A549 (cell line): ENCODE measurements at regions not wholly inside any gene's neighbourhood (a gene's known extent, or its start where the extent isn't known, plus 50 kb on each side); places are given as distances from the start of the nearest gene placed in this dataset.

Source experiments
- ATAC-seq, 2 experiments: fragments of 200-7000 bp in 1 of 2; fragments of >200 bp in 1 of 2; cut with Nextera tagmentation in 1 of 2; cut with Tn5 transposase in 1 of 2; 3 replicates each; pipeline versions ENCODE4 v1.8.0 to v1.9.1; 2018 to 2020; ENCODE audit warnings: mild to moderate bottlenecking in 1 of 2, moderate library complexity in 1 of 2
- CTCF ChIA-PET: fragments of 300-600 bp; sonication (Branson Sonifier 250); formaldehyde crosslinking; extraction: SDS; loops from one replicate; lab custom pipeline; 2021; ENCODE audit warnings: antibody characterized with exemption, inconsistent platforms; lab: Yijun Ruan, JAX
- POLR2A ChIA-PET: fragments of 350-600 bp; formaldehyde crosslinking; extraction: SDS; loops from one replicate; lab custom pipeline; 2021; ENCODE audit warnings: antibody characterized with exemption, inconsistent platforms; lab: Yijun Ruan, JAX
- DNase-seq, 2 experiments: peaks; one replicate each; pipeline versions ENCODE4 v3.0.0 to v3.0.0-alpha.2; 2011 to 2016; ENCODE audit warnings: low read depth in 1 of 2, low spot score in 1 of 2
- FAIRE-seq: peaks from 2 replicates; lab custom pipeline; 2011; peaks lifted over from hg19 to GRCh38; lab: Jason Lieb, UNC
- H3K27ac ChIP-seq, 2 experiments: fragments of >200 bp; sonication (Bioruptor Twin); formaldehyde crosslinking; 3 replicates each; pipeline ENCODE4 v1.5.1; 2016 to 2017
- H3K4me1 ChIP-seq: fragments of >200 bp; sonication (Bioruptor Twin); formaldehyde crosslinking; 3 replicates; pipeline ENCODE4 v1.6.1; 2016
- H3K4me2 ChIP-seq: fragments of >200 bp; sonication (Bioruptor Twin); formaldehyde crosslinking; 3 replicates; pipeline ENCODE4 v1.6.1; 2016
- H3K4me3 ChIP-seq: fragments of >200 bp; sonication (Bioruptor Twin); formaldehyde crosslinking; 3 replicates; pipeline ENCODE4 v1.5.1; 2016
- H3K9me3 ChIP-seq: fragments of >200 bp; sonication (Bioruptor Twin); formaldehyde crosslinking; 3 replicates; pipeline ENCODE4 v1.6.1; 2016
- CBX2 ChIP-seq: fragments of 200-600 bp; sonication (generic); IDR thresholded peaks from 2 replicates; pipeline ENCODE4 v1.6.1; 2016; ENCODE audit warnings: low read depth, mild to moderate bottlenecking, borderline replicate concordance
- CEBPB ChIP-seq, 2 experiments: fragments of >200 bp in 1 of 2; sonication (Bioruptor Twin) in 1 of 2; formaldehyde crosslinking in 1 of 2; IDR thresholded peaks; 2 replicates each; pipeline ENCODE4 v1.6.1; 2012 to 2016
- CHD2 ChIP-seq: fragments of 150-350 bp; IDR thresholded peaks from 2 replicates; pipeline ENCODE4 v1.6.1; 2014; ENCODE audit warnings: low read length; ENCODE audit not compliant: partially characterized antibody
- CHD4 ChIP-seq: fragments of 200-600 bp; sonication (generic); IDR thresholded peaks from 2 replicates; pipeline ENCODE4 v1.6.1; 2016; ENCODE audit warnings: antibody characterized with exemption, mild to moderate bottlenecking, borderline replicate concordance
- EHMT2 ChIP-seq: fragments of 200-600 bp; sonication (generic); IDR thresholded peaks from 2 replicates; pipeline ENCODE4 v1.6.1; 2016; ENCODE audit warnings: antibody characterized with exemption, low read depth, mild to moderate bottlenecking, moderate library complexity
- FOXS1 ChIP-seq: fragments of 250-450 bp; sonication (Bioruptor Pico); IDR thresholded peaks from 2 replicates; pipeline ENCODE4 v1.5.0; 2020; ENCODE audit warnings: mild to moderate bottlenecking, moderate library complexity
- GATA3 ChIP-seq: IDR thresholded peaks from 2 replicates; pipeline ENCODE4 v1.6.1; 2012; ENCODE audit warnings: borderline replicate concordance
- HDAC2 ChIP-seq: fragments of 200-600 bp; sonication (generic); IDR thresholded peaks from 2 replicates; pipeline ENCODE4 v1.6.1; 2016
- HOXA7 ChIP-seq: fragments of 250-450 bp; sonication (Bioruptor Pico); IDR thresholded peaks from 2 replicates; pipeline ENCODE4 v1.5.0; 2020; ENCODE audit warnings: mild to moderate bottlenecking, moderate library complexity
- HOXB5 ChIP-seq: fragments of 250-450 bp; sonication (Bioruptor Pico); IDR thresholded peaks from 2 replicates; pipeline ENCODE4 v1.5.0; 2020; ENCODE audit warnings: mild to moderate bottlenecking, moderate library complexity
- JUN ChIP-seq, 2 experiments: fragments of >200 bp; sonication (Bioruptor Twin); formaldehyde crosslinking; IDR thresholded peaks; 2 replicates in 1 of 2; 3 replicates in 1 of 2; pipeline ENCODE4 v1.6.1; 2016 to 2017
- KDM5A ChIP-seq: fragments of 200-600 bp; sonication (generic); IDR thresholded peaks from 2 replicates; pipeline ENCODE4 v1.6.1; 2016; ENCODE audit warnings: antibody characterized with exemption, mild to moderate bottlenecking
- MYC ChIP-seq: IDR thresholded peaks from 2 replicates; pipeline ENCODE4 v1.6.1; 2012; ENCODE audit warnings: mild to moderate bottlenecking, inconsistent platforms, low read length, improper control_type of control experiment, borderline replicate concordance
- NR3C1 ChIP-seq: fragments of >200 bp; sonication (Bioruptor Twin); formaldehyde crosslinking; IDR thresholded peaks from 3 replicates; pipeline ENCODE4 v1.6.1; 2017
- POLR2A ChIP-seq: IDR thresholded peaks from 2 replicates; pipeline ENCODE4 v1.6.1; 2012; ENCODE audit warnings: mild to moderate bottlenecking, low read length
- POLR2AphosphoS2 ChIP-seq: conservative IDR thresholded peaks from 2 replicates; pipeline ENCODE4 v1.6.1; 2012; ENCODE audit warnings: low read length, improper control_type of control experiment, inconsistent platforms
- RFX5 ChIP-seq: fragments of 450-650 bp; IDR thresholded peaks from 2 replicates; pipeline ENCODE4 v1.7.1; 2014; ENCODE audit warnings: antibody characterized with exemption, mild to moderate bottlenecking, moderate library complexity
- RNF2 ChIP-seq: fragments of 200-600 bp; sonication (generic); IDR thresholded peaks from 2 replicates; pipeline ENCODE4 v1.6.1; 2016; ENCODE audit warnings: low read depth, mild to moderate bottlenecking, antibody characterized with exemption, moderate library complexity, borderline replicate concordance
- SMC3 ChIP-seq: fragments of >200 bp; sonication (Bioruptor Twin); formaldehyde crosslinking; IDR thresholded peaks from 3 replicates; pipeline ENCODE4 v1.6.1; 2018; ENCODE audit warnings: inconsistent platforms
- SREBF2 ChIP-seq: fragments of 450-650 bp; IDR thresholded peaks from 2 replicates; pipeline ENCODE4 v1.6.1; 2014; ENCODE audit warnings: mild to moderate bottlenecking, moderate library complexity
- WGBS: methylation state at CpG from one replicate; pipeline ENCODE4 v1.1.6; 2017; ENCODE audit errors: missing lambda C conversion rate; 5-methylcytosine and 5-hydroxymethylcytosine counted together
- TF ChIP-seq, protein P1 (sequence below): IDR thresholded peaks from 2 replicates; pipeline ENCODE4 v1.6.1; 2012; ENCODE audit warnings: low read depth, borderline replicate concordance
- TF ChIP-seq, protein P2 (sequence below): IDR thresholded peaks from 2 replicates; pipeline ENCODE4 v1.6.1; 2012
- TF ChIP-seq, protein P3 (sequence below): fragments of >200 bp; sonication (Bioruptor Twin); formaldehyde crosslinking; IDR thresholded peaks from 3 replicates; pipeline ENCODE4 v1.6.1; 2016
- TF ChIP-seq, protein P4 (sequence below): IDR thresholded peaks from 2 replicates; pipeline ENCODE4 v1.6.1; 2012
- TF ChIP-seq, protein P5 (sequence below): fragments of 200-600 bp; sonication (generic); IDR thresholded peaks from 2 replicates; pipeline ENCODE4 v1.6.1; 2016; ENCODE audit warnings: antibody characterized with exemption, mild to moderate bottlenecking, moderate library complexity
- TF ChIP-seq, protein P6 (sequence below): fragments of >200 bp; sonication (Bioruptor Twin); formaldehyde crosslinking; IDR thresholded peaks from 2 replicates; pipeline ENCODE4 v1.6.1; 2016

DNA sequence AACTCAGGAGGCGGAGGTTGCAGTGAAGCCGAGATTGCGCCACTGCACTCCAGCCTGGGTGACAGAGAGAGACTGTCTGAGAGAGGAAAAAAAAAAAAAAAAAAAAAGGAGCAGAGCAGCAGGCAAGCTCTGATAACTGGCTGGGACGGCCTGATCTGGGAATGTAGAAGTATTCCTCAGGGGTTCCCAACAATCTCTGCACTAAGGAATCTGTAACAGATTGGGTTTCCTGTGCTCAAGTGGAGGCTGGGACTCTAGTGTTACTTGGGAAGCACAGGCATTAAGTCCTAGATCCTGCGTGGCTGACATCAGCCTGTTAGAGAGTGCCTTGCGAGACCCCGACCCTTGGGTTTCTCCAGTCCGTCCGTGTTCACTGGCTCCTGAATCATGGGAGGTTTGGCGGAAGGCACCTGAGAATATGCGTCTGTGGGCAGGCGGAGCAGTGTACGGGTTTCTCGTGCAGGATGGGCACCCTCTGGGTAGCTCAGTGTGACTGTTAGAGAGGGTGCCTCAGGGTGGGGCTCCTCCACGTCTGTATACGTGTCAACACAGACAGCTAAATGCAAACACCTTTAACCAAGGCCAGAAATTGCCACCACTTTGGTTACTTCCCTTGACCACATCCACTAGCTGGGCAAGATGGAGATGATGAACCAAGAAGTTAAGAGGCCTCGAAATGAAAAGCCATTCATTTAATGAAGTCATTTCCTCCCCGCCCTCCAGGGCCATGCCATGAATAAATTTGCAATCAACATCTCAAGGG, 174.9 kb upstream of the RPL38 start:
- WGBS: 58% methylated on average over 18 of the region's 18 CpGs

DNA sequence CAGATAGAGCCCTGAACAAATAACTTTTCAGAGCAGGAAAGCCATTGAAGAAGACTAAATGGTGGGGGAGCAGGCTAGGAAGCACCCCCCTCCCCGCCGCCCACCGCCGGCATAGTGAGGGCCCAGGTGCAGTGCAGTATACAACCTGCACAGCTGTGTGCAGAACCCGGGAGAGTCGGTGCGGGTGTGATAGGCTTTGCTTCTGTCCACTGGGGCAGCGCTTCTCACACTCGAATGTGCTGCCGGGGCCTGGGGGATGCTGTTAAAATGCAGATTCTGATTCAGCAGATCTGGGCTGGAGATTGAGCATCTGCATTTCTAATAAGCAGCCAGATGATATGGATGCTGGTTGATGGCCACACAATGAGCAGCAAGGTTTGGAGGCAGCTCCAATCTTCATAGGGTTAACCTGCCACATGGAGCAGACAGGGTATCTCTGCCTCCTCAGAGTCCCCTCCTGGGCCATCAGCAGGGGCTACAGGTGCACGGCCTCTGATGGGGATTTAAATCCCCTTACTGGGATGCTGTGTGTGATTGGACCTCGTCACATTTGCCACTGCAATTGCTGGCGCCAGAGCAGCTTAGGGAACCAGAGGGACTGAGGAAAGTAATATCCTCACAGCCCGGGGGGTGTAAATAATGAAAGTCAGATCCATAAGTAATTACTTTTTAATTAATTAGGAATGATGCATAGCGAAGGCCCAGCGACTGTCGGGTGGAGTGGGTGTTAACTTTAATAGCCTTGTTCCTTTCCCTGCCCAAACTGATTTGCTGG, 172.0 kb upstream of the RPL38 start:
- ATAC-seq (no peak; a peak in 1 of 6 replicates), DNase-seq (no peak)
- no peaks in the 10 kb centered on the region for H3K4me1 ChIP-seq
- TF ChIP-seq CEBPB (IDR thresholded peaks at IDR 0.05) (no peak), SREBF2 (no peak), RNF2 (no peak), RFX5 (no peak), FOXS1 (CRISPR knock-in tag) (no peak), NR3C1 (no peak), EHMT2 (no peak), CHD4 (no peak), MYC (no peak)
- TF ChIP-seq, protein P1, sequence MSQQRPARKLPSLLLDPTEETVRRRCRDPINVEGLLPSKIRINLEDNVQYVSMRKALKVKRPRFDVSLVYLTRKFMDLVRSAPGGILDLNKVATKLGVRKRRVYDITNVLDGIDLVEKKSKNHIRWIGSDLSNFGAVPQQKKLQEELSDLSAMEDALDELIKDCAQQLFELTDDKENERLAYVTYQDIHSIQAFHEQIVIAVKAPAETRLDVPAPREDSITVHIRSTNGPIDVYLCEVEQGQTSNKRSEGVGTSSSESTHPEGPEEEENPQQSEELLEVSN: no peak
- TF ChIP-seq, protein P2, sequence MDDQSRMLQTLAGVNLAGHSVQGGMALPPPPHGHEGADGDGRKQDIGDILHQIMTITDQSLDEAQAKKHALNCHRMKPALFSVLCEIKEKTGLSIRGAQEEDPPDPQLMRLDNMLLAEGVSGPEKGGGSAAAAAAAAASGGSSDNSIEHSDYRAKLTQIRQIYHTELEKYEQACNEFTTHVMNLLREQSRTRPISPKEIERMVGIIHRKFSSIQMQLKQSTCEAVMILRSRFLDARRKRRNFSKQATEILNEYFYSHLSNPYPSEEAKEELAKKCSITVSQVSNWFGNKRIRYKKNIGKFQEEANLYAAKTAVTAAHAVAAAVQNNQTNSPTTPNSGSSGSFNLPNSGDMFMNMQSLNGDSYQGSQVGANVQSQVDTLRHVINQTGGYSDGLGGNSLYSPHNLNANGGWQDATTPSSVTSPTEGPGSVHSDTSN: no peak
- TF ChIP-seq, protein P3, sequence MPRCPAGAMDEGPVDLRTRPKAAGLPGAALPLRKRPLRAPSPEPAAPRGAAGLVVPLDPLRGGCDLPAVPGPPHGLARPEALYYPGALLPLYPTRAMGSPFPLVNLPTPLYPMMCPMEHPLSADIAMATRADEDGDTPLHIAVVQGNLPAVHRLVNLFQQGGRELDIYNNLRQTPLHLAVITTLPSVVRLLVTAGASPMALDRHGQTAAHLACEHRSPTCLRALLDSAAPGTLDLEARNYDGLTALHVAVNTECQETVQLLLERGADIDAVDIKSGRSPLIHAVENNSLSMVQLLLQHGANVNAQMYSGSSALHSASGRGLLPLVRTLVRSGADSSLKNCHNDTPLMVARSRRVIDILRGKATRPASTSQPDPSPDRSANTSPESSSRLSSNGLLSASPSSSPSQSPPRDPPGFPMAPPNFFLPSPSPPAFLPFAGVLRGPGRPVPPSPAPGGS: no peak
- TF ChIP-seq, protein P4, sequence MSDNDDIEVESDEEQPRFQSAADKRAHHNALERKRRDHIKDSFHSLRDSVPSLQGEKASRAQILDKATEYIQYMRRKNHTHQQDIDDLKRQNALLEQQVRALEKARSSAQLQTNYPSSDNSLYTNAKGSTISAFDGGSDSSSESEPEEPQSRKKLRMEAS: no peak
- TF ChIP-seq, all 56 proteins: peak for 0
- ChIA-PET CTCF (interaction anchor here (1.7 to 2.1 kb wide), 3 partner anchors 23 to 168 kb away, joined by 3 to 6 read pairs (median 5); no protein-coding TSS in a partner anchor), POLR2A (no interaction called here)
- WGBS: 41% methylated on average over 17 of the region's 17 CpGs
- H3K4me2 ChIP-seq: no peak overlapping the region
- FAIRE-seq: no peak
- H3K9me3 ChIP-seq: no peaks in the 10 kb centered on the region
- no peak overlapping the region for H3K27ac ChIP-seq
- H3K4me3 ChIP-seq: no peak overlapping the region

More for the DNA sequence above, 174.9 kb upstream of the RPL38 start:
- Histone ChIP-seq H3K4me1 (0 out of 3 replicates have a peak, but pooled peaks cover 4% of the 10 kb centered on the region), H3K4me2 (no peak overlapping the region), H3K27ac (no peak overlapping the region)
- POLR2A ChIA-PET: no interaction called here
- DNase-seq: no peak
- CTCF ChIA-PET: interaction anchor here (0.6 to 0.9 kb wide), 2 partner anchors 8 to 141 kb away, joined by 3 read pairs; no protein-coding TSS in a partner anchor
- TF ChIP-seq, protein P3: no peak
- TF ChIP-seq CBX2 (no peak), CHD2 (no peak), HDAC2 (no peak), RNF2 (no peak), SMC3 (no peak), JUN (IDR thresholded peaks at IDR 0.05) (no peak), POLR2A (no peak), POLR2AphosphoS2 (no peak), KDM5A (no peak), HOXA7 (CRISPR knock-in tag) (no peak), HOXB5 (CRISPR knock-in tag) (no peak), RFX5 (no peak), GATA3 (no peak)
- TF ChIP-seq, protein P1: no peak
- TF ChIP-seq, protein P5, sequence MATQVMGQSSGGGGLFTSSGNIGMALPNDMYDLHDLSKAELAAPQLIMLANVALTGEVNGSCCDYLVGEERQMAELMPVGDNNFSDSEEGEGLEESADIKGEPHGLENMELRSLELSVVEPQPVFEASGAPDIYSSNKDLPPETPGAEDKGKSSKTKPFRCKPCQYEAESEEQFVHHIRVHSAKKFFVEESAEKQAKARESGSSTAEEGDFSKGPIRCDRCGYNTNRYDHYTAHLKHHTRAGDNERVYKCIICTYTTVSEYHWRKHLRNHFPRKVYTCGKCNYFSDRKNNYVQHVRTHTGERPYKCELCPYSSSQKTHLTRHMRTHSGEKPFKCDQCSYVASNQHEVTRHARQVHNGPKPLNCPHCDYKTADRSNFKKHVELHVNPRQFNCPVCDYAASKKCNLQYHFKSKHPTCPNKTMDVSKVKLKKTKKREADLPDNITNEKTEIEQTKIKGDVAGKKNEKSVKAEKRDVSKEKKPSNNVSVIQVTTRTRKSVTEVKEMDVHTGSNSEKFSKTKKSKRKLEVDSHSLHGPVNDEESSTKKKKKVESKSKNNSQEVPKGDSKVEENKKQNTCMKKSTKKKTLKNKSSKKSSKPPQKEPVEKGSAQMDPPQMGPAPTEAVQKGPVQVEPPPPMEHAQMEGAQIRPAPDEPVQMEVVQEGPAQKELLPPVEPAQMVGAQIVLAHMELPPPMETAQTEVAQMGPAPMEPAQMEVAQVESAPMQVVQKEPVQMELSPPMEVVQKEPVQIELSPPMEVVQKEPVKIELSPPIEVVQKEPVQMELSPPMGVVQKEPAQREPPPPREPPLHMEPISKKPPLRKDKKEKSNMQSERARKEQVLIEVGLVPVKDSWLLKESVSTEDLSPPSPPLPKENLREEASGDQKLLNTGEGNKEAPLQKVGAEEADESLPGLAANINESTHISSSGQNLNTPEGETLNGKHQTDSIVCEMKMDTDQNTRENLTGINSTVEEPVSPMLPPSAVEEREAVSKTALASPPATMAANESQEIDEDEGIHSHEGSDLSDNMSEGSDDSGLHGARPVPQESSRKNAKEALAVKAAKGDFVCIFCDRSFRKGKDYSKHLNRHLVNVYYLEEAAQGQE: no peak
- TF ChIP-seq, protein P4: no peak
- TF ChIP-seq, protein P6, sequence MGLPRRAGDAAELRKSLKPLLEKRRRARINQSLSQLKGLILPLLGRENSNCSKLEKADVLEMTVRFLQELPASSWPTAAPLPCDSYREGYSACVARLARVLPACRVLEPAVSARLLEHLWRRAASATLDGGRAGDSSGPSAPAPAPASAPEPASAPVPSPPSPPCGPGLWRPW: no peak
- TF ChIP-seq, all 56 proteins: peak for 0
- FAIRE-seq (no peak), ATAC-seq (no peak)
- H3K4me3 ChIP-seq: no peak overlapping the region
- no peaks in the 10 kb centered on the region for H3K9me3 ChIP-seq
